ENCODE measurements at regions not wholly inside any gene's neighbourhood (a gene's known extent, or its start where the extent isn't known, plus 50 kb on each side); places are given as distances from the start of the nearest gene placed in this dataset.

GRCh38 chr12:118742431-118742830 is 238.9 kb upstream of the SRRM4 start:
- no peaks in the 10 kb centered on the region for H3K36me3 ChIP-seq (ENCODE audit: low read depth, missing control alignments)
- H3K27me3 ChIP-seq = no peaks in the 10 kb centered on the region
- no peaks in the 10 kb centered on the region for H3K9me3 ChIP-seq
- H3K4me1 ChIP-seq = no peaks in the 10 kb centered on the region
- H3K4me3 ChIP-seq = no peak overlapping the region
- WGBS, 2 donors = 70 to 78% methylated on average over 3 of the region's 3 CpGs
- no peak for DNase-seq
- TF ChIP-seq, protein P1, sequence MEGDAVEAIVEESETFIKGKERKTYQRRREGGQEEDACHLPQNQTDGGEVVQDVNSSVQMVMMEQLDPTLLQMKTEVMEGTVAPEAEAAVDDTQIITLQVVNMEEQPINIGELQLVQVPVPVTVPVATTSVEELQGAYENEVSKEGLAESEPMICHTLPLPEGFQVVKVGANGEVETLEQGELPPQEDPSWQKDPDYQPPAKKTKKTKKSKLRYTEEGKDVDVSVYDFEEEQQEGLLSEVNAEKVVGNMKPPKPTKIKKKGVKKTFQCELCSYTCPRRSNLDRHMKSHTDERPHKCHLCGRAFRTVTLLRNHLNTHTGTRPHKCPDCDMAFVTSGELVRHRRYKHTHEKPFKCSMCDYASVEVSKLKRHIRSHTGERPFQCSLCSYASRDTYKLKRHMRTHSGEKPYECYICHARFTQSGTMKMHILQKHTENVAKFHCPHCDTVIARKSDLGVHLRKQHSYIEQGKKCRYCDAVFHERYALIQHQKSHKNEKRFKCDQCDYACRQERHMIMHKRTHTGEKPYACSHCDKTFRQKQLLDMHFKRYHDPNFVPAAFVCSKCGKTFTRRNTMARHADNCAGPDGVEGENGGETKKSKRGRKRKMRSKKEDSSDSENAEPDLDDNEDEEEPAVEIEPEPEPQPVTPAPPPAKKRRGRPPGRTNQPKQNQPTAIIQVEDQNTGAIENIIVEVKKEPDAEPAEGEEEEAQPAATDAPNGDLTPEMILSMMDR (IDR thresholded peaks at IDR 0.05) = no peak
- TF ChIP-seq POLR2A (IDR thresholded peaks at IDR 0.05) = no peak
- intact Hi-C loops (cut with DNase I; ENCODE audit: low total_unique reads) = no loop called here
- H3K27ac ChIP-seq = no peak overlapping the region

- WGBS, 2 donors = 73 to 85% methylated on average over 4 of the region's 4 CpGs
Observed at GRCh38 chr12:118743896-118744700, 237.2 kb upstream of the SRRM4 start.

DNA sequence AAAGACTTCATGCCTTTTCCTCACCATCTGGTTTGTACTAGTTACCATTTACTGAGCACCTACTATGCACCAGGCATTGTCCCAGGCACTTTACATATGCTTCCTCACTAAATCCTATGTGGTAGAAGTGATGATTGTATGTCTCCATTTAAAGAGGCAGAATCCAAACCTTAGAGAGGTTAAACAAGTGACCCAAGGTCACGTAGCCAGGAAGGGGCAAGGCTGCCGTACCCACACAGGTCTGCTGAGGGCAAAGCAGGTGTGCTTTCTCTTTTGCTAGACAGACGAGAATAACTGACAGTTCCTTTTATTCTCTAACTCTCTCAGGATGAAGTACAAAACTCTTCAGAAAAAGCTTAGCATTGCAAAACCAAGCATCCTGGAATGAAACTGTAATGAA is 235.2 kb upstream of the SRRM4 start:
- H3K36me3 ChIP-seq (ENCODE audit: low read depth, missing control alignments) = no peaks in the 10 kb centered on the region
- no peak for DNase-seq
- 79% methylated on average over 3 of the region's 3 CpGs for WGBS, 2 donors
- intact Hi-C loops (cut with DNase I; ENCODE audit: low total_unique reads) = no loop called here
- TF ChIP-seq, protein P1 (IDR thresholded peaks at IDR 0.05) = no peak
- no peak for TF ChIP-seq POLR2A (IDR thresholded peaks at IDR 0.05)
- H3K27me3 ChIP-seq = no peaks in the 10 kb centered on the region
- no peaks in the 10 kb centered on the region for H3K9me3 ChIP-seq
- no peaks in the 10 kb centered on the region for H3K4me1 ChIP-seq
- H3K4me3 ChIP-seq = no peak overlapping the region
- H3K27ac ChIP-seq = no peak overlapping the region

More at GRCh38 chr12:118743896-118744700, 237.2 kb upstream of the SRRM4 start:
- Histone ChIP-seq H3K4me3 (no peak overlapping the region), H3K4me1 (no peaks in the 10 kb centered on the region), H3K9me3 (no peaks in the 10 kb centered on the region), H3K27me3 (no peaks in the 10 kb centered on the region), H3K27ac (no peak overlapping the region), H3K36me3 (ENCODE audit: low read depth, missing control alignments) (no peaks in the 10 kb centered on the region)
- intact Hi-C loops (cut with DNase I; ENCODE audit: low total_unique reads) = no loop called here
- TF ChIP-seq, protein P1 (IDR thresholded peaks at IDR 0.05) = no peak
- no peak for TF ChIP-seq POLR2A (IDR thresholded peaks at IDR 0.05)
- no peak for DNase-seq

DNA sequence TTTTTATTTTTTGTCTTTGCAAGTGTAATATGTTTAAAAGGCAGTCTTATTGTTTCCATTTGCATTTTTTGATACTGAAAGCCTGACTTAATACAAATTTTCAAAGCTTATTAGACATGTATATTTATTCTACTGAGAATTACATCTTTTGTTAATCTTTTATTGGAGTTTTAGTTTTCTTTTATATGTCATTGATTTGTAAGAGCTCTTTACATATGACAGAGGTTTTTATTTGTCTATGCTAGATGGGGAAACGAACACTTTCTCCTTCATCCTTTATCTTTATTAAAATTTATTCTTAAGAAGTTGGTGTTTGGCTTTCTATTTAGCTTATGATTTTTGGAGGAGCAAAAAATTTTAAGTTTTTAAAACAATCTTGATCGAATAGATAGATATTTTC is 234.4 kb upstream of the SRRM4 start:
- H3K36me3 ChIP-seq (ENCODE audit: low read depth, missing control alignments) = no peaks in the 10 kb centered on the region
- no peak overlapping the region for H3K4me3 ChIP-seq
- WGBS, 2 donors = 55 to 64% methylated on average over 2 of the region's 2 CpGs
- intact Hi-C loops (cut with DNase I; ENCODE audit: low total_unique reads) = no loop called here
- H3K27me3 ChIP-seq = no peaks in the 10 kb centered on the region
- no peaks in the 10 kb centered on the region for H3K4me1 ChIP-seq
- TF ChIP-seq, protein P1 (IDR thresholded peaks at IDR 0.05) = no peak
- no peak for TF ChIP-seq POLR2A (IDR thresholded peaks at IDR 0.05)
- no peak for DNase-seq
- H3K27ac ChIP-seq = no peak overlapping the region
- H3K9me3 ChIP-seq = no peaks in the 10 kb centered on the region

DNA sequence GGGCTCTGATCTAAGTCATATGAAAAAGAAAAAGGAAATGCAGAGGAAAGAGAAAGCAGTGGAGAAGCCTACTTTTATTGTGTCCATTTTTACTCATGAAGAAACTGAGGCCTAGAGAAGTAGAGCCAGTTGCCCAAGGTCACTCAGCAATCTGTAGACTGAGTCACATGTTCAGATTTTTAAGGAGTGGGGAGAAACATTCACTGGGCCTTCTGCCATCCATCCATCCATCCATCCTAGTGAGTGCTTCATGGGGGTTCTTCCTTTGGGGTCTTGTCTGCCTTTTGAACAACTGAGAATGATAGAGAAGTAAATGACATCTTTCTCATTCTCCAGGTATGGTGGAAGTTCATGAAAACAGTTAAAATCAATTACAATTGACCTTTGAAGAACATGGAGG is 233.6 kb upstream of the SRRM4 start:
- no peak for TF ChIP-seq POLR2A (IDR thresholded peaks at IDR 0.05)
- TF ChIP-seq, protein P1 (IDR thresholded peaks at IDR 0.05) = no peak
- Histone ChIP-seq H3K36me3 (ENCODE audit: low read depth, missing control alignments) (no peaks in the 10 kb centered on the region), H3K27ac (no peak overlapping the region), H3K4me3 (no peak overlapping the region), H3K27me3 (no peaks in the 10 kb centered on the region), H3K9me3 (no peaks in the 10 kb centered on the region), H3K4me1 (no peaks in the 10 kb centered on the region)
- intact Hi-C loops (cut with DNase I; ENCODE audit: low total_unique reads) = no loop called here
- no peak for DNase-seq
